ENCODE measurements at regions not wholly inside any gene's neighbourhood (a gene's known extent, or its start where the extent isn't known, plus 50 kb on each side); places are given as distances from the start of the nearest gene placed in this dataset.

DNA sequence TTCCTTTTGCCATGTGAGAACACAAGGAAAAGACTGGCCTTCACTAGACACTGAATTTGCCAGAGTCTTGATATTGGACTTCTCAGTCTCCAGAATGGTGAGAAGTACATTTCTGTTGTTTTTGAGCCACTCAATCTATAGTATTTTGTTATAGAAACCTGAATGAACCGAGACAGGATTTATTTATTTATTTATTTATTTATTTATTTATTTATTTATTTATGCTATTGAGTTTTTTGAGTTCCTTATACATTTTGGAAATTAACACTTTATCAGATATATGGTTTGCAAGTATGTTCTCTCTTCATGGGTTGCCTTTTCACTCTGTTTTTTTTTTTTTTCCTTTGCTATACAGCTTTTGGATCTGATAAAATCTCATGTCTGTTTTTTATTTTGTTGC is 319.0 kb upstream of the PCDH20 start:
- DNase-seq (no peak), ATAC-seq (no peak)
- 66 to 84% (median 71%) methylated on average over 1 of the region's 1 CpG for WGBS, 3 donors
- Histone ChIP-seq H3K36me3 (ENCODE audit: insufficient read depth in 1 of 2, low read depth in 1 of 2) (no peaks in the 10 kb centered on the region), H3K9me3 (no peaks in the 10 kb centered on the region), H3K4me1 (no peaks in the 10 kb centered on the region), H3K27ac (no peak overlapping the region), H3K27me3 (ENCODE audit: insufficient read depth in 3 of 3, low read length in 2 of 3) (no peaks in the 10 kb centered on the region), H3K4me3 (no peak overlapping the region)
- intact Hi-C loops (cut with DNase I): no loop called here
- TF ChIP-seq, protein P1, sequence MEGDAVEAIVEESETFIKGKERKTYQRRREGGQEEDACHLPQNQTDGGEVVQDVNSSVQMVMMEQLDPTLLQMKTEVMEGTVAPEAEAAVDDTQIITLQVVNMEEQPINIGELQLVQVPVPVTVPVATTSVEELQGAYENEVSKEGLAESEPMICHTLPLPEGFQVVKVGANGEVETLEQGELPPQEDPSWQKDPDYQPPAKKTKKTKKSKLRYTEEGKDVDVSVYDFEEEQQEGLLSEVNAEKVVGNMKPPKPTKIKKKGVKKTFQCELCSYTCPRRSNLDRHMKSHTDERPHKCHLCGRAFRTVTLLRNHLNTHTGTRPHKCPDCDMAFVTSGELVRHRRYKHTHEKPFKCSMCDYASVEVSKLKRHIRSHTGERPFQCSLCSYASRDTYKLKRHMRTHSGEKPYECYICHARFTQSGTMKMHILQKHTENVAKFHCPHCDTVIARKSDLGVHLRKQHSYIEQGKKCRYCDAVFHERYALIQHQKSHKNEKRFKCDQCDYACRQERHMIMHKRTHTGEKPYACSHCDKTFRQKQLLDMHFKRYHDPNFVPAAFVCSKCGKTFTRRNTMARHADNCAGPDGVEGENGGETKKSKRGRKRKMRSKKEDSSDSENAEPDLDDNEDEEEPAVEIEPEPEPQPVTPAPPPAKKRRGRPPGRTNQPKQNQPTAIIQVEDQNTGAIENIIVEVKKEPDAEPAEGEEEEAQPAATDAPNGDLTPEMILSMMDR (IDR thresholded peaks at IDR 0.05): no peak

DNA sequence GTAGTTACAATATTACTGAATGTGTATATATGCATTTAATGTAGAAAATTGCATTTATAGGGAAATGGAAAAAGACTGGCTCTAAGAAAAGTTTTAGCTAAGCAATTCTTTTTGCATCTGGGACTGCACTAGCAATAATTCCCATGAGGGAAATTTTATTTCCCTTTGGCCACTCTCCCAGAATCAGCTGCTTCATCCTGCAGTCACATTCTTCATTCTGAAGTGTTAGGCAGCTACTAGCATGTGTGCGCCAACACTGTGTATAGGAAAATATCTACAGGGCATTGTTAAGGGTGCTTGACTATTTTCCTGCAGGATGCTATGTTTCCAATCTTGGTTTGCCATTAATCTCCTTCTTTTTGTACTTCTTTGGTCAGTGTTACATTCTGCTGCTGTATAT is 312.8 kb upstream of the PCDH20 start:
- H3K4me1 ChIP-seq: no peaks in the 10 kb centered on the region
- DNase-seq: no peak
- no peaks in the 10 kb centered on the region for H3K9me3 ChIP-seq
- H3K27ac ChIP-seq: no peak overlapping the region
- H3K36me3 ChIP-seq (ENCODE audit: insufficient read depth in 1 of 2, low read depth in 1 of 2): no peaks in the 10 kb centered on the region
- intact Hi-C loops (cut with DNase I): no loop called here
- 11 to 16% (median 12%) methylated on average over 1 of the region's 1 CpG for WGBS, 3 donors
- TF ChIP-seq, protein P1 (IDR thresholded peaks at IDR 0.05): no peak
- no peaks in the 10 kb centered on the region for H3K27me3 ChIP-seq (ENCODE audit: insufficient read depth in 3 of 3, low read length in 2 of 3)
- ATAC-seq: no peak
- H3K4me3 ChIP-seq: no peak overlapping the region

GRCh38 chr13:61727767-61728166 is 312.1 kb upstream of the PCDH20 start:
- Histone ChIP-seq H3K4me3 (no peak overlapping the region), H3K36me3 (ENCODE audit: insufficient read depth in 1 of 2, low read depth in 1 of 2) (no peaks in the 10 kb centered on the region), H3K27ac (no peak overlapping the region), H3K27me3 (ENCODE audit: insufficient read depth in 3 of 3, low read length in 2 of 3) (no peaks in the 10 kb centered on the region), H3K9me3 (no peaks in the 10 kb centered on the region), H3K4me1 (no peaks in the 10 kb centered on the region)
- DNase-seq: no peak
- no peak for ATAC-seq
- 27 to 60% (median 39%) methylated on average over 2 of the region's 2 CpGs for WGBS, 3 donors
- intact Hi-C loops (cut with DNase I): no loop called here
- TF ChIP-seq, protein P1 (IDR thresholded peaks at IDR 0.05): no peak

GRCh38 chr13:61725806-61726205 is 310.2 kb upstream of the PCDH20 start:
- intact Hi-C loops (cut with DNase I): no loop called here
- ATAC-seq (no peak), DNase-seq (no peak)
- no peaks in the 10 kb centered on the region for H3K4me1 ChIP-seq
- no peaks in the 10 kb centered on the region for H3K36me3 ChIP-seq (ENCODE audit: insufficient read depth in 1 of 2, low read depth in 1 of 2)
- no peaks in the 10 kb centered on the region for H3K27me3 ChIP-seq (ENCODE audit: insufficient read depth in 3 of 3, low read length in 2 of 3)
- TF ChIP-seq, protein P1 (IDR thresholded peaks at IDR 0.05): no peak
- no peak overlapping the region for H3K4me3 ChIP-seq
- H3K27ac ChIP-seq: no peak overlapping the region
- no peaks in the 10 kb centered on the region for H3K9me3 ChIP-seq

- no peak overlapping the region for H3K27ac ChIP-seq
- TF ChIP-seq, protein P1 (IDR thresholded peaks at IDR 0.05): no peak
- WGBS, 3 donors: 76 to 86% (median 80%) methylated on average over 2 of the region's 2 CpGs
These were observed 306.5 kb upstream of the PCDH20 start for GRCh38 chr13:61722119-61722518.

More at GRCh38 chr13:61722119-61722518, 306.5 kb upstream of the PCDH20 start:
- intact Hi-C loops (cut with DNase I): no loop called here
- H3K4me3 ChIP-seq: no peak overlapping the region
- H3K9me3 ChIP-seq: no peaks in the 10 kb centered on the region
- ATAC-seq: no peak
- H3K36me3 ChIP-seq (ENCODE audit: insufficient read depth in 1 of 2, low read depth in 1 of 2): no peaks in the 10 kb centered on the region
- H3K4me1 ChIP-seq: no peaks in the 10 kb centered on the region
- no peak for DNase-seq
- no peaks in the 10 kb centered on the region for H3K27me3 ChIP-seq (ENCODE audit: insufficient read depth in 3 of 3, low read length in 2 of 3)

All from psoas muscle (tissue), 7 donors.